Stimulated activated CD4-positive, alpha-beta T cell treated with anti-CD3 and anti-CD28 coated beads, Interleukin-2, amount 100 ng/mL, for 24 hours (primary cell): ENCODE measurements at regions not wholly inside any gene's neighbourhood (a gene's known extent, or its start where the extent isn't known, plus 50 kb on each side); places are given as distances from the start of the nearest gene placed in this dataset.
"Not testable (repeated sequence)": the region's sequence is repeated elsewhere in the genome, so short reads cannot be mapped to it uniquely, and the experiment has no call there.

Experiments
- DNase-seq, 2 donors: peaks; one replicate each; pipeline ENCODE4 v3.0.0-alpha.2; 2020

GRCh38 chr7:65317372-65317771, 56.3 kb upstream of the ZNF92 start:
- no peak for DNase-seq

- no peak for DNase-seq
Measured at GRCh38 chr7:65310761-65311160, 62.9 kb upstream of the ZNF92 start.

- DNase-seq: no peak
Measured at GRCh38 chr7:65308300-65308678, 65.4 kb upstream of the ZNF92 start.

- DNase-seq: peak; percentile 22 to 41
Measured at GRCh38 chr7:65307651-65308299, 65.9 kb upstream of the ZNF92 start.

- DNase-seq: no peak
Measured at GRCh38 chr7:65304175-65304574, 69.5 kb upstream of the ZNF92 start.

GRCh38 chr7:65302883-65303282, 70.8 kb upstream of the ZNF92 start:
- DNase-seq: no peak

GRCh38 chr7:65301007-65301406, 72.6 kb upstream of the ZNF92 start:
- no peak for DNase-seq

- DNase-seq: no peak
Measured at GRCh38 chr7:65295409-65295808, 78.2 kb upstream of the ZNF92 start.

GRCh38 chr7:65290340-65290739, 83.3 kb upstream of the ZNF92 start:
- not testable (repeated sequence) for DNase-seq

GRCh38 chr7:65287023-65287422, 86.6 kb upstream of the ZNF92 start:
- DNase-seq: no peak

- no peak for DNase-seq
Measured at GRCh38 chr7:65285906-65286864, 87.5 kb upstream of the ZNF92 start.

- DNase-seq: not testable (repeated sequence)
Measured at GRCh38 chr7:65285241-65285640, 88.4 kb upstream of the ZNF92 start.

- DNase-seq: no peak
Measured at GRCh38 chr7:65279795-65280194, 93.9 kb upstream of the ZNF92 start.

GRCh38 chr7:65276822-65277221, 96.8 kb upstream of the ZNF92 start:
- DNase-seq: no peak

GRCh38 chr7:65271502-65271901, 102.2 kb upstream of the ZNF92 start:
- DNase-seq: not testable (repeated sequence)

GRCh38 chr7:65269150-65269856, 104.4 kb upstream of the ZNF92 start:
- peak; percentile 39 to 73 for DNase-seq

GRCh38 chr7:65268782-65269149, 104.9 kb upstream of the ZNF92 start:
- DNase-seq: no peak

GRCh38 chr7:65265933-65266519, 107.6 kb upstream of the ZNF92 start:
- no peak for DNase-seq

- DNase-seq: no peak
Measured at GRCh38 chr7:65264258-65264657, 109.4 kb upstream of the ZNF92 start.

GRCh38 chr7:65260673-65261072, 113.0 kb upstream of the ZNF92 start:
- not testable (repeated sequence) for DNase-seq

- DNase-seq: not testable (repeated sequence)
Measured at GRCh38 chr7:65259864-65260525, 113.7 kb upstream of the ZNF92 start.

- no peak for DNase-seq
Measured at GRCh38 chr7:65254061-65254460, 119.6 kb upstream of the ZNF92 start.
